Spleen (tissue), 7 donors: ENCODE measurements at regions not wholly inside any gene's neighbourhood (a gene's known extent, or its start where the extent isn't known, plus 50 kb on each side); places are given as distances from the start of the nearest gene placed in this dataset.
"Not testable (repeated sequence)": the region's sequence is repeated elsewhere in the genome, so short reads cannot be mapped to it uniquely, and the experiment has no call there.

Source experiments
- POLR2A ChIP-seq, 3 donors: fragments of 450-650 bp; IDR thresholded peaks; one replicate each; pipeline ENCODE4 v1.5.1; 2017; ENCODE audit warnings: antibody characterized with exemption in 3 of 3, mild to moderate bottlenecking in 1 of 3
- POLR2AphosphoS5 ChIP-seq, 3 donors: sonication (generic); formaldehyde crosslinking; IDR thresholded peaks; one replicate each; pipeline ENCODE4 v1.5.1; 2017; ENCODE audit warnings: antibody characterized with exemption in 3 of 3
- TF ChIP-seq, protein P1 (sequence below), 11 experiments: fragments of 200-600 bp in 7 of 11; fragments of 450-650 bp in 4 of 11; sonication (generic) in 4 of 11; IDR thresholded peaks in 8 of 11; conservative IDR thresholded peaks in 3 of 11; 1 replicate in 7 of 11; 2 replicates in 4 of 11; pipeline versions ENCODE4 v1.4.0 to v1.8.0; 2016 to 2021; ENCODE audit warnings: antibody characterized with exemption in 11 of 11, inconsistent platforms in 4 of 11, mild to moderate bottlenecking in 1 of 11
- donor health status: DM: no; HTN: no; CAD: no; lungs with moderate emphysema.
- donor health status: DM: no; HTN: no; CAD: no.
- donor health status: DM: no; HTN: no; CAD: no.

DNA sequence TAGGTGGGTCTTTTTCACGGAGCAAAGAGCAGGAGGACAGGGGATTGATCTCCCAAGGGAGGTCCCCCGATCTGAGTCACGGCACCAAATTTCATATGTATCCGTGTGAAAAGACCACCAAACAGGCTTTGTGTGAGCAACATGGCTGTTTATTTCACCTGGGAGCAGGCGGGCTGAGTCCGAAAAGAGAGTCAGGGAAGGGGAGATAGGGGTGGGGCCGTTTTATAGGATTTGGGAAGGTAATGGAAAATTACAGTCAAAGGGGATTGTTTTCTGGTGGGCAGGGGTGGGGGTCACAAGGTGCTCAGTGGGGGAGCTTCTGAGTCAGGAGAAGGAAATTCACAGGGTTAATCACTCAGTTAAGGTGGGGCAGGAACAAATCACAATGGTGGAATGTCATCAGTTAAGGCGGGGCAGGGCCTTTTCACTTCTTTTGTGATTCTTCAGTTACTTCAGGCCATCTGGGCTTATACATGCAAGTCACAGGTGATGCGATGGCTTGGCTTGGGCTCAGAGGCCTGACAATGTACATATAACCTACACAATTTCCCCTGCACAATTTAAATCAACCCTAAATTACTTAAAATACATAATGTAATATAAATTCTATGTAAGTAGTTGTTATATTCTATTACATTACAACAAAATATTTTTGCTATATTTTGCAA lies 921.3 kb upstream of the ALCAM start:
- TF ChIP-seq, protein P1, sequence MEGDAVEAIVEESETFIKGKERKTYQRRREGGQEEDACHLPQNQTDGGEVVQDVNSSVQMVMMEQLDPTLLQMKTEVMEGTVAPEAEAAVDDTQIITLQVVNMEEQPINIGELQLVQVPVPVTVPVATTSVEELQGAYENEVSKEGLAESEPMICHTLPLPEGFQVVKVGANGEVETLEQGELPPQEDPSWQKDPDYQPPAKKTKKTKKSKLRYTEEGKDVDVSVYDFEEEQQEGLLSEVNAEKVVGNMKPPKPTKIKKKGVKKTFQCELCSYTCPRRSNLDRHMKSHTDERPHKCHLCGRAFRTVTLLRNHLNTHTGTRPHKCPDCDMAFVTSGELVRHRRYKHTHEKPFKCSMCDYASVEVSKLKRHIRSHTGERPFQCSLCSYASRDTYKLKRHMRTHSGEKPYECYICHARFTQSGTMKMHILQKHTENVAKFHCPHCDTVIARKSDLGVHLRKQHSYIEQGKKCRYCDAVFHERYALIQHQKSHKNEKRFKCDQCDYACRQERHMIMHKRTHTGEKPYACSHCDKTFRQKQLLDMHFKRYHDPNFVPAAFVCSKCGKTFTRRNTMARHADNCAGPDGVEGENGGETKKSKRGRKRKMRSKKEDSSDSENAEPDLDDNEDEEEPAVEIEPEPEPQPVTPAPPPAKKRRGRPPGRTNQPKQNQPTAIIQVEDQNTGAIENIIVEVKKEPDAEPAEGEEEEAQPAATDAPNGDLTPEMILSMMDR (IDR thresholded peaks at IDR 0.05 in 8 of 11, conservative IDR thresholded peaks at IDR 0.05 in 3 of 11) = not testable (repeated sequence)
- not testable (repeated sequence) for TF ChIP-seq POLR2AphosphoS5, POLR2A (IDR thresholded peaks at IDR 0.05)
